SH-SY5Y (cell line): ENCODE measurements at regions not wholly inside any gene's neighbourhood (a gene's known extent, or its start where the extent isn't known, plus 50 kb on each side); places are given as distances from the start of the nearest gene placed in this dataset.

Source experiments
- GATA2 ChIP-seq: IDR thresholded peaks from 2 replicates; pipeline ENCODE4 v1.6.1; 2011; ENCODE audit warnings: mild to moderate bottlenecking, low read depth, low read length
- GATA3 ChIP-seq: IDR thresholded peaks from 2 replicates; pipeline ENCODE4 v1.6.1; 2011; ENCODE audit warnings: low read depth, mild to moderate bottlenecking, low read length, moderate library complexity

GRCh38 chr9:22809371-22809770, 362.7 kb downstream of the DMRTA1 start:
- no peak for TF ChIP-seq GATA2
- no peak for TF ChIP-seq GATA3
